ENCODE measurements at regions not wholly inside any gene's neighbourhood (a gene's known extent, or its start where the extent isn't known, plus 50 kb on each side); places are given as distances from the start of the nearest gene placed in this dataset.

GRCh38 chr7:67990003-67990402 is 993.4 kb downstream of the TYW1 start:
- Histone ChIP-seq H3K27ac (ENCODE audit: low read depth, low read length, poor library complexity, severe bottlenecking) (no peak overlapping the region), H3K36me3 (ENCODE audit: insufficient read depth, low read length, poor library complexity, severe bottlenecking) (no peaks in the 10 kb centered on the region), H3K4me3 (ENCODE audit: low read depth, low read length, poor library complexity, severe bottlenecking) (no peak overlapping the region), H3K27me3 (replicated peaks; ENCODE audit: insufficient read depth, low read depth, low read length, poor library complexity) (no peaks in the 10 kb centered on the region), H3K9me3 (ENCODE audit: low read depth, low read length, poor library complexity, severe bottlenecking) (no peaks in the 10 kb centered on the region), H3K4me1 (ENCODE audit: insufficient read depth, low read length, poor library complexity, severe bottlenecking) (no peaks in the 10 kb centered on the region)
- no peak for DNase-seq (ENCODE audit: low spot score)
- POLR2A ChIA-PET (ENCODE audit: low non-redundant PET) = no interaction called here
- TF ChIP-seq CTCF (conservative IDR thresholded peaks at IDR 0.05; ENCODE audit: low read depth, low read length) = no peak
- no peak for TF ChIP-seq EZH2 (IDR thresholded peaks at IDR 0.05; ENCODE audit: borderline replicate concordance, low read depth, low read length, poor library complexity, severe bottlenecking)
- intact Hi-C loops (cut with micrococcal nuclease; ENCODE audit: unreplicated experiment) = no loop called here
- no TSS peak for BruUV-seq (replicated peaks)
- CTCF ChIA-PET = no interaction called here

GRCh38 chr7:67990716-67991115 is 994.1 kb downstream of the TYW1 start:
- CTCF ChIA-PET = interaction anchor here (0.6 kb wide), 1 partner anchor 1835 kb away, joined by 6 read pairs; no protein-coding TSS in a partner anchor
- POLR2A ChIA-PET (ENCODE audit: low non-redundant PET) = no interaction called here
- no peak overlapping the region for H3K27ac ChIP-seq (ENCODE audit: low read depth, low read length, poor library complexity, severe bottlenecking)
- no peaks in the 10 kb centered on the region for H3K36me3 ChIP-seq (ENCODE audit: insufficient read depth, low read length, poor library complexity, severe bottlenecking)
- no TSS peak for BruUV-seq (replicated peaks)
- intact Hi-C loops (cut with micrococcal nuclease; ENCODE audit: unreplicated experiment) = no loop called here
- DNase-seq (ENCODE audit: low spot score) = no peak
- H3K4me3 ChIP-seq (ENCODE audit: low read depth, low read length, poor library complexity, severe bottlenecking) = no peak overlapping the region
- H3K9me3 ChIP-seq (ENCODE audit: low read depth, low read length, poor library complexity, severe bottlenecking) = no peaks in the 10 kb centered on the region
- no peaks in the 10 kb centered on the region for H3K27me3 ChIP-seq (replicated peaks; ENCODE audit: insufficient read depth, low read depth, low read length, poor library complexity)
- TF ChIP-seq CTCF (conservative IDR thresholded peaks at IDR 0.05; ENCODE audit: low read depth, low read length) (no peak), EZH2 (IDR thresholded peaks at IDR 0.05; ENCODE audit: borderline replicate concordance, low read depth, low read length, poor library complexity, severe bottlenecking) (no peak)
- H3K4me1 ChIP-seq (ENCODE audit: insufficient read depth, low read length, poor library complexity, severe bottlenecking) = no peaks in the 10 kb centered on the region

- Histone ChIP-seq H3K4me1 (ENCODE audit: insufficient read depth, low read length, poor library complexity, severe bottlenecking) (no peaks in the 10 kb centered on the region), H3K4me3 (ENCODE audit: low read depth, low read length, poor library complexity, severe bottlenecking) (no peak overlapping the region), H3K9me3 (ENCODE audit: low read depth, low read length, poor library complexity, severe bottlenecking) (no peaks in the 10 kb centered on the region), H3K27ac (ENCODE audit: low read depth, low read length, poor library complexity, severe bottlenecking) (no peak overlapping the region), H3K27me3 (replicated peaks; ENCODE audit: insufficient read depth, low read depth, low read length, poor library complexity) (no peaks in the 10 kb centered on the region), H3K36me3 (ENCODE audit: insufficient read depth, low read length, poor library complexity, severe bottlenecking) (no peaks in the 10 kb centered on the region)
- POLR2A ChIA-PET (ENCODE audit: low non-redundant PET) = no interaction called here
- no TSS peak for BruUV-seq (replicated peaks)
- intact Hi-C loops (cut with micrococcal nuclease; ENCODE audit: unreplicated experiment) = no loop called here
- TF ChIP-seq EZH2 (IDR thresholded peaks at IDR 0.05; ENCODE audit: borderline replicate concordance, low read depth, low read length, poor library complexity, severe bottlenecking) (no peak), CTCF (conservative IDR thresholded peaks at IDR 0.05; ENCODE audit: low read depth, low read length) (no peak)
- CTCF ChIA-PET = no interaction called here
- no peak for DNase-seq (ENCODE audit: low spot score)
These were observed 995.7 kb downstream of the TYW1 start for GRCh38 chr7:67992287-67992686.

All from A673 (cell line).